VCaP (cell line): ENCODE measurements at regions not wholly inside any gene's neighbourhood (a gene's known extent, or its start where the extent isn't known, plus 50 kb on each side); places are given as distances from the start of the nearest gene placed in this dataset.

Source experiments
- H3K27ac ChIP-seq: fragments of 450-650 bp; 2 replicates; pipeline ENCODE4 v1.5.1; 2017
- CTCF ChIP-seq: fragments of 450-650 bp; conservative IDR thresholded peaks from 2 replicates; pipeline ENCODE4 v1.5.1; 2017; ENCODE audit warnings: mild to moderate bottlenecking, moderate library complexity

GRCh38 chr2:136242100-136242499 lies 124.2 kb upstream of the CXCR4 start:
- TF ChIP-seq CTCF = no peak
- no peak overlapping the region for H3K27ac ChIP-seq

- no peak overlapping the region for H3K27ac ChIP-seq
- no peak for TF ChIP-seq CTCF
Measured at GRCh38 chr2:136239079-136239685, 121.2 kb upstream of the CXCR4 start.

- TF ChIP-seq CTCF = no peak
- no peak overlapping the region for H3K27ac ChIP-seq
Measured at GRCh38 chr2:136238286-136239078, 120.5 kb upstream of the CXCR4 start.

GRCh38 chr2:136236019-136236418 lies 118.1 kb upstream of the CXCR4 start:
- no peak for TF ChIP-seq CTCF

GRCh38 chr2:136235546-136235945 lies 117.6 kb upstream of the CXCR4 start:
- TF ChIP-seq CTCF = no peak
- no peak overlapping the region for H3K27ac ChIP-seq

More at GRCh38 chr2:136236019-136236418, 118.1 kb upstream of the CXCR4 start:
- H3K27ac ChIP-seq = no peak overlapping the region

- no peak overlapping the region for H3K27ac ChIP-seq
- no peak for TF ChIP-seq CTCF
Measured at GRCh38 chr2:136234261-136234660, 116.3 kb upstream of the CXCR4 start.

GRCh38 chr2:136233298-136233697 lies 115.3 kb upstream of the CXCR4 start:
- no peak for TF ChIP-seq CTCF
- H3K27ac ChIP-seq = no peak overlapping the region
